PC-9 (cell line): ENCODE measurements at regions not wholly inside any gene's neighbourhood (a gene's known extent, or its start where the extent isn't known, plus 50 kb on each side); places are given as distances from the start of the nearest gene placed in this dataset.

Experiments
- BruUV-seq: library from RNA; stranded (reverse); fragments of 400-500 nt; replicated peaks from 2 replicates; lab custom pipeline; 2021; lab: Mats Ljungman, UMichigan
- CTCF ChIA-PET: fragments of 300-600 bp; sonication (Branson Sonifier 250); formaldehyde crosslinking; loops from one replicate; lab custom pipeline; 2022; ENCODE audit warnings: antibody characterized with exemption; lab: Charles Lee
- POLR2A ChIA-PET: fragments of 300-600 bp; sonication (Branson Sonifier 250); formaldehyde crosslinking; loops from one replicate; lab custom pipeline; 2022; ENCODE audit warnings: antibody characterized with exemption; ENCODE audit not compliant: unreplicated experiment; lab: Charles Lee
- DNase-seq, 2 experiments: peaks; one replicate each; pipeline versions ENCODE4 v3.0.0 to v3.0.0-alpha.2; 2015 to 2022; ENCODE audit warnings: mixed read lengths in 1 of 2
- H2AFZ ChIP-seq: fragments of 200-600 bp; sonication (generic); 2 replicates; pipeline ENCODE4 v1.8.1; 2017; ENCODE audit warnings: antibody characterized with exemption
- H3F3A ChIP-seq: fragments of 200-600 bp; sonication (generic); 2 replicates; pipeline ENCODE4 v1.8.1; 2017; ENCODE audit warnings: antibody characterized with exemption, mild to moderate bottlenecking, low read depth; ENCODE audit not compliant: insufficient read depth
- H3K27ac ChIP-seq: fragments of 200-600 bp; sonication (generic); 2 replicates; pipeline ENCODE4 v1.6.1; 2016; ENCODE audit warnings: mixed run types
- H3K27me3 ChIP-seq: fragments of 200-600 bp; sonication (generic); 2 replicates; pipeline ENCODE4 v1.6.1; 2016; ENCODE audit warnings: low read depth, mixed run types; ENCODE audit not compliant: insufficient read depth
- H3K36me3 ChIP-seq: fragments of 200-600 bp; sonication (generic); 2 replicates; pipeline ENCODE4 v1.6.1; 2016; ENCODE audit warnings: low read depth, mixed run types
- H3K4me1 ChIP-seq: fragments of 200-600 bp; sonication (generic); replicated peaks from 2 replicates; pipeline ENCODE4 v1.6.1; 2016; ENCODE audit warnings: mixed run types; ENCODE audit not compliant: insufficient read depth
- H3K4me2 ChIP-seq: fragments of 200-600 bp; sonication (generic); 2 replicates; pipeline ENCODE4 v1.6.1; 2017; ENCODE audit warnings: mixed run types
- H3K4me3 ChIP-seq: fragments of 200-600 bp; sonication (generic); 2 replicates; pipeline ENCODE4 v1.6.1; 2016; ENCODE audit warnings: mixed run types
- H3K79me2 ChIP-seq: fragments of 200-600 bp; sonication (generic); 2 replicates; pipeline ENCODE4 v1.6.1; 2017; ENCODE audit warnings: low read depth, mixed run types
- H3K9me2 ChIP-seq: fragments of 200-600 bp; sonication (generic); 2 replicates; pipeline ENCODE4 v1.8.1; 2017; ENCODE audit warnings: mild to moderate bottlenecking; ENCODE audit not compliant: insufficient read depth
- H3K9me3 ChIP-seq: fragments of 200-600 bp; sonication (generic); 2 replicates; pipeline ENCODE4 v1.8.1; 2016; ENCODE audit warnings: low read depth; ENCODE audit not compliant: insufficient read depth
- H4K20me1 ChIP-seq: fragments of 200-600 bp; sonication (generic); 2 replicates; pipeline ENCODE4 v1.8.1; 2017; ENCODE audit not compliant: insufficient read depth
- CTCF ChIP-seq: fragments of 200-600 bp; sonication (generic); conservative IDR thresholded peaks from 2 replicates; pipeline ENCODE4 v1.6.1; 2017; ENCODE audit warnings: mixed run types, antibody characterized with exemption, mild to moderate bottlenecking, moderate library complexity
- EZH2 ChIP-seq: fragments of 200-600 bp; sonication (generic); IDR thresholded peaks from 2 replicates; pipeline ENCODE4 v1.8.0; 2017; ENCODE audit warnings: antibody characterized with exemption, low read depth
- intact Hi-C: fragments of 100-400 bp; cut with micrococcal nuclease; formaldehyde crosslinking; loops from one replicate; pipeline ENCODE4 v1.10.0; 2022; ENCODE audit not compliant: unreplicated experiment

- no peak overlapping the region for H3K4me2 ChIP-seq
- no peak overlapping the region for H3K4me3 ChIP-seq
- peaks cover 55% of the 10 kb centered on the region for H3K27me3 ChIP-seq
- POLR2A ChIA-PET, result no interaction called here
- no peak overlapping the region for H2AFZ ChIP-seq
- no peak for DNase-seq
- no peaks in the 10 kb centered on the region for H3K79me2 ChIP-seq
- no peaks in the 10 kb centered on the region for H3K9me2 ChIP-seq
- no peak overlapping the region for H3K27ac ChIP-seq
- intact Hi-C loops, result no loop called here
- no peaks in the 10 kb centered on the region for H3K36me3 ChIP-seq
- CTCF ChIA-PET, result no interaction called here
- no peaks in the 10 kb centered on the region for H3K9me3 ChIP-seq
- no peaks in the 10 kb centered on the region for H3K4me1 ChIP-seq
- TF ChIP-seq EZH2 (no peak), CTCF (no peak)
- no peaks in the 10 kb centered on the region for H3F3A ChIP-seq
- H4K20me1 ChIP-seq, result no peaks in the 10 kb centered on the region
- BruUV-seq, result no TSS peak
Observed at GRCh38 chr20:60446267-60447111, 488.3 kb downstream of the CDH26 start.

GRCh38 chr20:60447703-60448102 lies 489.5 kb downstream of the CDH26 start:
- no peak overlapping the region for H3K4me3 ChIP-seq
- CTCF ChIA-PET, result no interaction called here
- H3K79me2 ChIP-seq, result no peaks in the 10 kb centered on the region
- POLR2A ChIA-PET, result no interaction called here
- H3K4me2 ChIP-seq, result no peak overlapping the region
- TF ChIP-seq EZH2 (no peak), CTCF (no peak)
- no peaks in the 10 kb centered on the region for H4K20me1 ChIP-seq
- no peaks in the 10 kb centered on the region for H3K9me2 ChIP-seq
- no TSS peak for BruUV-seq
- H3K36me3 ChIP-seq, result no peaks in the 10 kb centered on the region
- H3F3A ChIP-seq, result no peaks in the 10 kb centered on the region
- intact Hi-C loops, result no loop called here
- no peak for DNase-seq
- H3K9me3 ChIP-seq, result no peaks in the 10 kb centered on the region
- no peak overlapping the region for H3K27ac ChIP-seq
- H2AFZ ChIP-seq, result no peak overlapping the region
- H3K4me1 ChIP-seq, result no peaks in the 10 kb centered on the region
- peaks cover 66% of the 10 kb centered on the region for H3K27me3 ChIP-seq

GRCh38 chr20:60453388-60454246 lies 495.4 kb downstream of the CDH26 start:
- no peak for DNase-seq
- no peaks in the 10 kb centered on the region for H3K9me3 ChIP-seq
- H3F3A ChIP-seq, result no peaks in the 10 kb centered on the region
- H3K27me3 ChIP-seq, result peaks cover 83% of the 10 kb centered on the region
- CTCF ChIA-PET, result no interaction called here
- H4K20me1 ChIP-seq, result no peaks in the 10 kb centered on the region
- intact Hi-C loops, result no loop called here
- H3K9me2 ChIP-seq, result no peaks in the 10 kb centered on the region
- BruUV-seq, result no TSS peak
- H3K27ac ChIP-seq, result no peak overlapping the region
- H3K79me2 ChIP-seq, result no peaks in the 10 kb centered on the region
- H3K4me2 ChIP-seq, result no peak overlapping the region
- H3K4me1 ChIP-seq, result no peaks in the 10 kb centered on the region
- H3K4me3 ChIP-seq, result no peak overlapping the region
- no peaks in the 10 kb centered on the region for H3K36me3 ChIP-seq
- H2AFZ ChIP-seq, result no peak overlapping the region
- TF ChIP-seq CTCF (no peak), EZH2 (no peak)
- POLR2A ChIA-PET, result no interaction called here
